GM12891 (cell line): ENCODE measurements at regions not wholly inside any gene's neighbourhood (a gene's known extent, or its start where the extent isn't known, plus 50 kb on each side); places are given as distances from the start of the nearest gene placed in this dataset.

Experiments
- DNase-seq: peaks from one replicate; pipeline ENCODE4 v3.0.0; 2011; ENCODE audit warnings: low spot score; ENCODE audit not compliant: insufficient read length
- FAIRE-seq: peaks from 2 replicates; lab custom pipeline; 2011; peaks lifted over from hg19 to GRCh38; lab: Jason Lieb, UNC
- PAX5 ChIP-seq: IDR thresholded peaks from 2 replicates; pipeline ENCODE4 v1.6.1; 2011; ENCODE audit warnings: low read length, moderate library complexity, mild to moderate bottlenecking; ENCODE audit not compliant: insufficient read depth, severe bottlenecking
- POLR2A ChIP-seq: IDR thresholded peaks from 2 replicates; pipeline ENCODE4 v1.6.1; 2011; ENCODE audit warnings: low read depth, low read length, control low read depth
- POLR2AphosphoS5 ChIP-seq: IDR thresholded peaks from 2 replicates; pipeline ENCODE4 v1.6.1; 2011; ENCODE audit warnings: low read depth, low read length, control low read depth
- POU2F2 ChIP-seq: IDR thresholded peaks from 2 replicates; pipeline ENCODE4 v1.6.1; 2011; ENCODE audit warnings: low read depth, mild to moderate bottlenecking, control low read depth, low read length, moderate library complexity
- SPI1 ChIP-seq: IDR thresholded peaks from 2 replicates; pipeline ENCODE4 v1.6.1; 2011; ENCODE audit warnings: low read depth, low read length, control low read depth
- TAF1 ChIP-seq: IDR thresholded peaks from 2 replicates; pipeline ENCODE4 v1.6.1; 2011; ENCODE audit warnings: low read depth, low read length, control low read depth

GRCh38 chr13:89955773-89956172 is 1391.7 kb upstream of the MIR17HG start:
- no peak for DNase-seq
- TF ChIP-seq POU2F2 = no peak
- TF ChIP-seq POLR2A = no peak
- no peak for TF ChIP-seq POLR2AphosphoS5
- no peak for TF ChIP-seq TAF1
- TF ChIP-seq SPI1 = no peak
- TF ChIP-seq PAX5 = no peak
- no peak for FAIRE-seq

GRCh38 chr13:89959074-89959473 is 1388.4 kb upstream of the MIR17HG start:
- TF ChIP-seq TAF1 (no peak), POLR2A (no peak), POLR2AphosphoS5 (no peak), PAX5 (no peak), SPI1 (no peak), POU2F2 (no peak)
- FAIRE-seq = no peak
- DNase-seq = no peak

GRCh38 chr13:89965252-89965651 is 1382.2 kb upstream of the MIR17HG start:
- FAIRE-seq = no peak

GRCh38 chr13:89966524-89966923 is 1381.0 kb upstream of the MIR17HG start:
- FAIRE-seq (no peak), DNase-seq (no peak)
- no peak for TF ChIP-seq POLR2AphosphoS5
- TF ChIP-seq SPI1 = no peak
- TF ChIP-seq POU2F2 = no peak
- TF ChIP-seq TAF1 = no peak
- no peak for TF ChIP-seq PAX5
- no peak for TF ChIP-seq POLR2A

More at GRCh38 chr13:89965252-89965651, 1382.2 kb upstream of the MIR17HG start:
- DNase-seq = no peak
- TF ChIP-seq POU2F2 (no peak), SPI1 (no peak), POLR2AphosphoS5 (no peak), POLR2A (no peak), PAX5 (no peak), TAF1 (no peak)

- no peak for DNase-seq
- FAIRE-seq = no peak
- TF ChIP-seq SPI1 = no peak
- no peak for TF ChIP-seq POLR2AphosphoS5
- no peak for TF ChIP-seq PAX5
- no peak for TF ChIP-seq POU2F2
- no peak for TF ChIP-seq POLR2A
- TF ChIP-seq TAF1 = no peak
These were observed 1379.8 kb upstream of the MIR17HG start for GRCh38 chr13:89967701-89968100.

GRCh38 chr13:89968470-89968869 is 1379.0 kb upstream of the MIR17HG start:
- TF ChIP-seq POLR2AphosphoS5 (no peak), TAF1 (no peak), SPI1 (no peak), POLR2A (no peak), PAX5 (no peak), POU2F2 (no peak)
- FAIRE-seq (no peak), DNase-seq (no peak)

GRCh38 chr13:89970353-89970709 is 1377.2 kb upstream of the MIR17HG start:
- FAIRE-seq = no peak
- no peak for TF ChIP-seq TAF1
- TF ChIP-seq POLR2AphosphoS5 = no peak
- TF ChIP-seq POU2F2 = no peak
- TF ChIP-seq SPI1 = no peak
- no peak for TF ChIP-seq POLR2A
- TF ChIP-seq PAX5 = no peak
- DNase-seq = no peak

- DNase-seq = no peak
- no peak for FAIRE-seq
- TF ChIP-seq TAF1 = no peak
- no peak for TF ChIP-seq POLR2AphosphoS5
- no peak for TF ChIP-seq POLR2A
- TF ChIP-seq PAX5 = no peak
- TF ChIP-seq SPI1 = no peak
These were observed 1370.3 kb upstream of the MIR17HG start for GRCh38 chr13:89977203-89977602.

GRCh38 chr13:89980896-89981295 is 1366.6 kb upstream of the MIR17HG start:
- DNase-seq = no peak
- FAIRE-seq = no peak
- TF ChIP-seq POLR2AphosphoS5 = no peak
- TF ChIP-seq POU2F2 = no peak

GRCh38 chr13:89982407-89983095 is 1364.9 kb upstream of the MIR17HG start:
- DNase-seq (no peak), FAIRE-seq (no peak)
- TF ChIP-seq POLR2AphosphoS5 = no peak
